Caco-2 (cell line): ENCODE measurements at regions not wholly inside any gene's neighbourhood (a gene's known extent, or its start where the extent isn't known, plus 50 kb on each side); places are given as distances from the start of the nearest gene placed in this dataset.

ENCODE experiments used
- BruUV-seq: library from RNA; stranded (reverse); fragments of 400-500 nt; replicated peaks from 2 replicates; lab custom pipeline; 2021; lab: Mats Ljungman, UMichigan
- CTCF ChIA-PET: fragments of 300-600 bp; sonication (Branson Sonifier 250); formaldehyde crosslinking; loops from one replicate; lab custom pipeline; 2022; ENCODE audit warnings: antibody characterized with exemption; lab: Charles Lee
- POLR2A ChIA-PET: fragments of 300-600 bp; sonication (Branson Sonifier 250); formaldehyde crosslinking; loops from one replicate; lab custom pipeline; 2022; ENCODE audit warnings: antibody characterized with exemption; lab: Charles Lee
- DNase-seq, 2 experiments: peaks; one replicate each; pipeline versions ENCODE4 v3.0.0 to v3.0.0-alpha.2; 2020 to 2022
- H3K27me3 ChIP-seq: replicated peaks from 2 replicates; pipeline ENCODE4 v1.6.0; 2011; ENCODE audit warnings: low read length; ENCODE audit not compliant: control insufficient read depth, insufficient read depth
- H3K36me3 ChIP-seq: 2 replicates; pipeline ENCODE4 v1.5.1; 2011; ENCODE audit warnings: low read length; ENCODE audit not compliant: control insufficient read depth, insufficient read depth
- H3K4me1 ChIP-seq: fragments of 250-450 bp; sonication (Bioruptor Pico); 2 replicates; pipeline ENCODE4 v1.5.1; 2020; ENCODE audit warnings: mild to moderate bottlenecking
- H3K4me3 ChIP-seq: 2 replicates; pipeline ENCODE4 v1.5.1; 2011; ENCODE audit warnings: low read depth, mild to moderate bottlenecking, control low read depth, low read length
- H3K9me3 ChIP-seq: fragments of 250-450 bp; sonication (Bioruptor Pico); 2 replicates; pipeline ENCODE4 v1.5.1; 2020; ENCODE audit warnings: mild to moderate bottlenecking, moderate library complexity
- H3K27ac Mint-ChIP-seq: one replicate; pipeline ENCODE4 v1.8.0; 2022; ENCODE audit warnings: mixed read lengths; ENCODE audit not compliant: unreplicated experiment
- H3K27me3 Mint-ChIP-seq: one replicate; pipeline ENCODE4 v1.8.0; 2022; ENCODE audit warnings: mixed read lengths; ENCODE audit not compliant: insufficient read depth, unreplicated experiment
- H3K36me3 Mint-ChIP-seq: one replicate; pipeline ENCODE4 v1.8.0; 2022; ENCODE audit warnings: mild to moderate bottlenecking, mixed read lengths; ENCODE audit not compliant: insufficient read depth, unreplicated experiment
- H3K4me1 Mint-ChIP-seq: one replicate; pipeline ENCODE4 v1.8.0; 2022; ENCODE audit warnings: low read depth, mixed read lengths; ENCODE audit not compliant: unreplicated experiment
- H3K4me3 Mint-ChIP-seq: one replicate; pipeline ENCODE4 v1.8.0; 2022; ENCODE audit warnings: mild to moderate bottlenecking, moderate library complexity, mixed read lengths; ENCODE audit not compliant: unreplicated experiment
- H3K9me3 Mint-ChIP-seq: one replicate; pipeline ENCODE4 v1.8.0; 2022; ENCODE audit warnings: mixed read lengths; ENCODE audit not compliant: unreplicated experiment
- CTCF ChIP-seq, 2 experiments: fragments of 200-600 bp in 1 of 2; IDR thresholded peaks; 1 replicate in 1 of 2; 2 replicates in 1 of 2; pipeline versions ENCODE4 v1.5.1 to v1.8.0; 2011 to 2022; ENCODE audit warnings: antibody characterized with exemption in 1 of 2, control low read depth in 1 of 2, inconsistent platforms in 1 of 2, low read depth in 1 of 2, low read length in 1 of 2, mild to moderate bottlenecking in 1 of 2, moderate library complexity in 1 of 2; ENCODE audit not compliant: insufficient read depth in 1 of 2, severe bottlenecking in 1 of 2, unreplicated experiment in 1 of 2
- intact Hi-C: fragments of 100-400 bp; cut with micrococcal nuclease; formaldehyde crosslinking; loops from one replicate; pipeline ENCODE4 v1.10.0; 2022; ENCODE audit not compliant: unreplicated experiment

- CTCF ChIA-PET = no interaction called here
- H3K4me1 Mint-ChIP-seq = no peaks in the 10 kb centered on the region
- intact Hi-C loops = no loop called here
- H3K4me3 Mint-ChIP-seq = no peak overlapping the region
- Histone ChIP-seq H3K36me3 (no peaks in the 10 kb centered on the region), H3K4me1 (no peaks in the 10 kb centered on the region), H3K4me3 (no peak overlapping the region), H3K27me3 (no peaks in the 10 kb centered on the region), H3K9me3 (no peaks in the 10 kb centered on the region)
- POLR2A ChIA-PET = no interaction called here
- no TSS peak for BruUV-seq
- H3K27ac Mint-ChIP-seq = no peak overlapping the region
- H3K27me3 Mint-ChIP-seq = no peaks in the 10 kb centered on the region
- TF ChIP-seq CTCF (IDR thresholded peaks at IDR 0.05; ENCODE audit: insufficient read depth in 1 of 2, low read depth in 1 of 2, low read length in 1 of 2, severe bottlenecking in 1 of 2, unreplicated experiment in 1 of 2) = no peak
- peaks cover 8% of the 10 kb centered on the region for H3K9me3 Mint-ChIP-seq
- DNase-seq = no peak
- H3K36me3 Mint-ChIP-seq = no peaks in the 10 kb centered on the region
Measured at GRCh38 chr12:85656561-85656960, 179.6 kb downstream of the RASSF9 start.

- intact Hi-C loops = no loop called here
- no peak overlapping the region for H3K4me3 ChIP-seq
- ChIA-PET CTCF (no interaction called here), POLR2A (no interaction called here)
- Mint-ChIP-seq H3K36me3 (no peaks in the 10 kb centered on the region), H3K4me3 (no peak overlapping the region), H3K4me1 (no peaks in the 10 kb centered on the region), H3K9me3 (peaks cover 6% of the 10 kb centered on the region), H3K27me3 (no peaks in the 10 kb centered on the region), H3K27ac (no peak overlapping the region)
- no peaks in the 10 kb centered on the region for H3K36me3 ChIP-seq
- H3K4me1 ChIP-seq = no peaks in the 10 kb centered on the region
- no TSS peak for BruUV-seq
- no peaks in the 10 kb centered on the region for H3K27me3 ChIP-seq
- H3K9me3 ChIP-seq = no peaks in the 10 kb centered on the region
- no peak for DNase-seq
- no peak for TF ChIP-seq CTCF (IDR thresholded peaks at IDR 0.05; ENCODE audit: insufficient read depth in 1 of 2, low read depth in 1 of 2, low read length in 1 of 2, severe bottlenecking in 1 of 2, unreplicated experiment in 1 of 2)
Measured at GRCh38 chr12:85657251-85657650, 179.0 kb downstream of the RASSF9 start.

- no peak for TF ChIP-seq CTCF (IDR thresholded peaks at IDR 0.05; ENCODE audit: insufficient read depth in 1 of 2, low read depth in 1 of 2, low read length in 1 of 2, severe bottlenecking in 1 of 2, unreplicated experiment in 1 of 2)
- intact Hi-C loops = no loop called here
- H3K9me3 ChIP-seq = no peaks in the 10 kb centered on the region
- H3K9me3 Mint-ChIP-seq = no peaks in the 10 kb centered on the region
- H3K27ac Mint-ChIP-seq = no peak overlapping the region
- H3K27me3 Mint-ChIP-seq = no peaks in the 10 kb centered on the region
- ChIA-PET POLR2A (no interaction called here), CTCF (no interaction called here)
- no peaks in the 10 kb centered on the region for H3K4me1 Mint-ChIP-seq
- no peak overlapping the region for H3K4me3 Mint-ChIP-seq
- BruUV-seq = no TSS peak
- no peaks in the 10 kb centered on the region for H3K4me1 ChIP-seq
- H3K36me3 ChIP-seq = no peaks in the 10 kb centered on the region
- H3K36me3 Mint-ChIP-seq = no peaks in the 10 kb centered on the region
- no peak overlapping the region for H3K4me3 ChIP-seq
- no peak for DNase-seq
- H3K27me3 ChIP-seq = no peaks in the 10 kb centered on the region
Measured at GRCh38 chr12:85657836-85658630, 178.2 kb downstream of the RASSF9 start.
